ENCODE measurements at regions not wholly inside any gene's neighbourhood (a gene's known extent, or its start where the extent isn't known, plus 50 kb on each side); places are given as distances from the start of the nearest gene placed in this dataset.
A peak's percentile ranks its signal among the peaks of the same experiment; 100 is the strongest.

GRCh38 chr5:141777711-141778110, 95.7 kb upstream of the ARAP3 start:
- DNase-seq, result no peak

GRCh38 chr5:141777130-141777529, 95.1 kb upstream of the ARAP3 start:
- no peak for DNase-seq

GRCh38 chr5:141773779-141774562, 91.9 kb upstream of the ARAP3 start:
- DNase-seq, result no peak

- no peak for DNase-seq
These were observed 90.3 kb upstream of the ARAP3 start for GRCh38 chr5:141772281-141772680.

- no peak for DNase-seq
These were observed 89.5 kb upstream of the ARAP3 start for GRCh38 chr5:141771562-141771961.

GRCh38 chr5:141771031-141771430, 89.0 kb upstream of the ARAP3 start:
- no peak for DNase-seq

DNA sequence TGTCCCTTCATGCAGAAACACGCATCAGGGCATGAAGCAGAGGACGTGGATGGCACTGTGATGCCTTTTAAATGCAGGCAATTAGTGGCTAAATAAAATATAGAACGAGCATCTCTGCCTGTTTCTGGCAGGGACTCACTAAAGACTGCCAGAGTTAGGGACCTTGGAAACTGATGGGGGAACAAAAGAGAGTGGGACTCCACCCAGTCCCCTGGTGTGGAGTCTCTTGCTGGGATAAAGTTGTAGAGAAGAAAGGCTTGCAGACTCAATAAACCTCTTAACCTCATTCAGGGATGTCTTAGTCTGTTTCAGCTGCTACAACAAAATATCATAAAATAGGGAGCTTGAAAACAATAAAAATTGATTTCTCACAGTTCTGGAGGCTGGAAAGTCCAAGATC, 87.6 kb upstream of the ARAP3 start:
- no peak for DNase-seq

- DNase-seq, result no peak
These were observed 85.6 kb upstream of the ARAP3 start for GRCh38 chr5:141767671-141768070.

DNA sequence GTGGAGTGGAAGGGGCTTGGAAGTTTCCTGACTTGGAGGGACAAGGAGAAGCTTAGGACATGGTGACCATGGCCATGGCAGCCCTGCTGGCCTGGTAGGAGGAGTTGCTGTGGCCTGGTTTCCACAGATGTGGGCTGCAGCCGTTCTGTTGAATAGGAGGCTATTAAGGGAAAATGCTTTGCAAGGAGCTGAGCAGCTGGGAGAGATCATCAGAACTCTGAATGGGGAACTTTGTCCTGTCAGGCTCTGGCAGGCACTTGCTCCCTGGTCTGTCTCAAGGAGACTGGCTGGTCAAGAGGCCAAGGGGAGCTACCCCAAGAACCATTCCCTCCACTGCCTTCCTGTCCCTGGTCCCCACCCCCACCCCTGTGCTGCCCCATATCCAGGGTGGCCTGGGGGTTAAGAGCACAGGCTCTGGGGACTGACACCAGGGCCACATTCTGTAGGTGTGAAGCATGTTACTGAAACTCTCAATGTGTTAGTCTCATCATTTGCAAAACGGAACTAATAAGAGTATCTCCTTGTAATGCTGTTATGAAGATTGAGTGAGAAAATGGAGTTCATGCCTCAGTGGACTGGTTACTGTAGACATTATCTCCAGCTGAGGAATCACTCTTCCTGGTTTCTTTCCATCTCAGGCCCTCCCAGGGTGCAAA, 84.0 kb upstream of the ARAP3 start:
- DNase-seq, result no peak

DNA sequence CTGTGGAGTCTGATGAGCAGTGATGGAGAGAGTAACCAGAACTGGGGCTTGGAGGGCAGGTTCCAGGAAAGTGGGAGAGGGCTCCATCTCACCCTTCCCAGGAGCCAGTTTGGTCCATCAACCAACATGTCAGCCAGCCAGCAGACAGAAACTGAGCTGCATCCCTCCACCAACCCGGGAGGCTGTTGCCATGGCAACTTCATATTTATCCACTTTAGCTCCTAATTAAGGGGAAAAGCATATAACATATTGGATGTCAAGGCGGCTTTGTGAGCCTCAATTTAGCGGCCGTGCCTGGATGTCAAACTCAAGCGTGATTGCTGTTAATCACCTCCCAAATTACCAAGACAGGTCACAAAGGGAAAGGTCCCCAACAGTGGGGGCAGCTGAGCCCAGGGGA, 81.5 kb upstream of the ARAP3 start:
- DNase-seq, result no peak

GRCh38 chr5:141762790-141763368, 80.8 kb upstream of the ARAP3 start:
- peak; percentile 5 for DNase-seq

DNA sequence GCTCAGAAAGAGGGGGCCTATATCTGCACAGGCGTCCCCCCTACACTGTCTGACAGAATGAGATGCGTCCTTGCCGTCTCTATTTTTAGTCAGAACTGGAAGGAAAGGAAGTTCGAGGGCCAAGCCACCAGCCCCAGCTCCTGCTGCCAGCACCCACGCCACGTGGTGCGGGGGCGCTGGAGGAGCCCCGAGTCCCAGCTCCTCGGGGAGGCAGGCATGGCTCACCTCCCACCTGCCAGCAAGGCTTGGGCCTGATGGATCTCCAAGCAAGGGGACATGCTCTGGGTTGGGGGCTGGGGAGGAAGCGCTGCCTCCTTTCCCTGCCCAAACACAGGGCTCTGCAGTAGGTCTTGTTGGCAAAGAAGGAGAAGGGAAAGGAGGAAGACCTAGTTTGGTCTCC, 80.3 kb upstream of the ARAP3 start:
- no peak for DNase-seq

GRCh38 chr5:141760753-141761152, 78.7 kb upstream of the ARAP3 start:
- no peak for DNase-seq

DNA sequence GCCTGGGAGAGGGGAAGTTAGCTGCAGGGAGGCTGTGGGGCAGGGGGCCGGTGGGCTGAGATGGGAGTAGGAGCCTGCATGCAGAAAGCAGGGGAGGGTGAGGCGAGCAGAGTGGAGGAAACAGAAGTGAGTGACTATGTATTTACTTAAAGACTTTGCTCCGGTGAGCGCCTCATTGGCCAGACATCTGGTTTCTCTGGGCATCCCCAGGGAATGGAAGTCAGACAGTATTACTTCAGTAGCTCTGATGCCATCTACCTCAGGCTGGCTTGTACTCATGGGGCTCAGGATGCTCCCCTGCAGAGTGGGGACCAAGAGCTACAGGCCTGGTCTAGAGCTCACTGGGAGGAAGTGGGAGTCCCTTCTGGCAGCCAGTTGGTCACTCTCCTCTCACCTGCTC, 78.2 kb upstream of the ARAP3 start:
- no peak for DNase-seq

- no peak for DNase-seq
These were observed 76.4 kb upstream of the ARAP3 start for GRCh38 chr5:141758310-141758998.

GRCh38 chr5:141757402-141757801, 75.4 kb upstream of the ARAP3 start:
- peak; percentile 6 for DNase-seq

- DNase-seq, result no peak
These were observed 74.2 kb upstream of the ARAP3 start for GRCh38 chr5:141756196-141756595.

GRCh38 chr5:141753971-141754713, 72.1 kb upstream of the ARAP3 start:
- no peak for DNase-seq

GRCh38 chr5:141753143-141753970, 71.3 kb upstream of the ARAP3 start:
- no peak for DNase-seq

- DNase-seq, result no peak
These were observed 65.4 kb upstream of the ARAP3 start for GRCh38 chr5:141747152-141748141.

- DNase-seq, result no peak
These were observed 64.4 kb upstream of the ARAP3 start for GRCh38 chr5:141746395-141746794.

Data from inflammatory macrophage treated with lipopolysaccharide for 4 hours (primary cell).